Loucy (cell line): ENCODE measurements at regions not wholly inside any gene's neighbourhood (a gene's known extent, or its start where the extent isn't known, plus 50 kb on each side); places are given as distances from the start of the nearest gene placed in this dataset.

Source experiments
- H2AFZ ChIP-seq: fragments of 200-600 bp; sonication (generic); 2 replicates; pipeline ENCODE4 v1.6.0; 2016; ENCODE audit warnings: antibody characterized with exemption, mild to moderate bottlenecking, low read length, moderate library complexity
- H3F3A ChIP-seq: fragments of 200-600 bp; 2 replicates; pipeline ENCODE4 v1.6.0; 2016; ENCODE audit warnings: antibody characterized with exemption, low read depth, mild to moderate bottlenecking
- H3K27me3 ChIP-seq: fragments of 200-600 bp; sonication (generic); 2 replicates; pipeline ENCODE4 v1.6.1; 2014; ENCODE audit warnings: low read length, mild to moderate bottlenecking; ENCODE audit not compliant: insufficient read depth, poor library complexity, severe bottlenecking
- H3K36me3 ChIP-seq: fragments of 200-600 bp; sonication (generic); 2 replicates; pipeline ENCODE4 v1.6.1; 2016; ENCODE audit warnings: low read length; ENCODE audit not compliant: insufficient read depth
- H3K4me1 ChIP-seq: fragments of 200-600 bp; sonication (generic); 2 replicates; pipeline ENCODE4 v1.5.1; 2014; ENCODE audit warnings: low read length, mild to moderate bottlenecking; ENCODE audit not compliant: insufficient read depth, poor library complexity, severe bottlenecking
- H3K4me2 ChIP-seq: fragments of 200-600 bp; sonication (generic); 2 replicates; pipeline ENCODE4 v1.6.0; 2014; ENCODE audit warnings: antibody characterized with exemption, low read length, low read depth, mild to moderate bottlenecking; ENCODE audit not compliant: poor library complexity, severe bottlenecking
- H3K4me3 ChIP-seq: fragments of 200-600 bp; sonication (generic); 2 replicates; pipeline ENCODE4 v1.5.1; 2014; ENCODE audit warnings: low read length, mild to moderate bottlenecking, mixed read lengths; ENCODE audit not compliant: poor library complexity, severe bottlenecking
- H3K79me2 ChIP-seq: fragments of 200-600 bp; sonication (generic); 2 replicates; pipeline ENCODE4 v1.6.1; 2014; ENCODE audit warnings: low read length; ENCODE audit not compliant: insufficient read depth
- H3K9ac ChIP-seq: fragments of 200-600 bp; sonication (generic); 2 replicates; pipeline ENCODE4 v1.6.0; 2014; ENCODE audit warnings: mild to moderate bottlenecking, low read depth, low read length, moderate library complexity; ENCODE audit not compliant: poor library complexity, severe bottlenecking
- H3K9me2 ChIP-seq: fragments of 200-600 bp; sonication (generic); replicated peaks from 2 replicates; pipeline ENCODE4 v1.6.1; 2016; ENCODE audit warnings: low read depth, low read length, mixed read lengths
- H3K9me3 ChIP-seq: fragments of 200-600 bp; sonication (generic); 2 replicates; pipeline ENCODE4 v1.6.1; 2014; ENCODE audit warnings: mild to moderate bottlenecking, antibody characterized with exemption, low read length, low read depth; ENCODE audit not compliant: insufficient read depth
- H4K20me1 ChIP-seq: fragments of 200-600 bp; sonication (generic); 2 replicates; pipeline ENCODE4 v1.6.0; 2014; ENCODE audit warnings: antibody characterized with exemption, low read length, mild to moderate bottlenecking; ENCODE audit not compliant: insufficient read depth, poor library complexity, severe bottlenecking
- CTCF ChIP-seq: fragments of 200-600 bp; sonication (generic); conservative IDR thresholded peaks from 2 replicates; pipeline ENCODE4 v1.5.1; 2014; ENCODE audit warnings: mild to moderate bottlenecking, antibody characterized with exemption, low read length
- EZH2phosphoT487 ChIP-seq: fragments of 200-600 bp; IDR thresholded peaks from 2 replicates; pipeline ENCODE4 v1.6.1; 2018; ENCODE audit warnings: antibody characterized with exemption, mild to moderate bottlenecking, moderate library complexity, borderline replicate concordance

GRCh38 chr15:31237043-31237324 is 89.7 kb upstream of the KLF13 start:
- Histone ChIP-seq H3K4me1 (peaks cover 5% of the 10 kb centered on the region), H4K20me1 (no peaks in the 10 kb centered on the region), H2AFZ (no peak overlapping the region), H3F3A (no peaks in the 10 kb centered on the region), H3K4me2 (no peak overlapping the region), H3K9me2 (no peaks in the 10 kb centered on the region), H3K9ac (no peak overlapping the region), H3K27me3 (no peaks in the 10 kb centered on the region), H3K4me3 (no peak overlapping the region), H3K36me3 (no peaks in the 10 kb centered on the region), H3K79me2 (no peaks in the 10 kb centered on the region), H3K9me3 (no peaks in the 10 kb centered on the region)
- TF ChIP-seq CTCF (no peak), EZH2phosphoT487 (no peak)

- H3K4me1 ChIP-seq: peaks cover 7% of the 10 kb centered on the region
- H3K36me3 ChIP-seq: no peaks in the 10 kb centered on the region
- H3K9me2 ChIP-seq: no peaks in the 10 kb centered on the region
- H3K9ac ChIP-seq: no peak overlapping the region
- H4K20me1 ChIP-seq: no peaks in the 10 kb centered on the region
- TF ChIP-seq CTCF (no peak), EZH2phosphoT487 (no peak)
- H3K4me2 ChIP-seq: no peak overlapping the region
- H3K27me3 ChIP-seq: no peaks in the 10 kb centered on the region
- H2AFZ ChIP-seq: peak overlapping the region; percentile 38; the same call in 1 of the 2 replicates
- no peaks in the 10 kb centered on the region for H3K79me2 ChIP-seq
- H3F3A ChIP-seq: no peaks in the 10 kb centered on the region
- H3K4me3 ChIP-seq: no peak overlapping the region
- no peaks in the 10 kb centered on the region for H3K9me3 ChIP-seq
Measured at GRCh38 chr15:31238906-31239305, 87.7 kb upstream of the KLF13 start.

GRCh38 chr15:31239409-31239808 is 87.2 kb upstream of the KLF13 start:
- H3F3A ChIP-seq: no peaks in the 10 kb centered on the region
- H3K4me2 ChIP-seq: no peak overlapping the region
- H3K27me3 ChIP-seq: no peaks in the 10 kb centered on the region
- H3K4me1 ChIP-seq: peaks cover 7% of the 10 kb centered on the region
- no peak overlapping the region for H3K4me3 ChIP-seq
- no peaks in the 10 kb centered on the region for H3K9me3 ChIP-seq
- no peaks in the 10 kb centered on the region for H3K9me2 ChIP-seq
- H3K36me3 ChIP-seq: no peaks in the 10 kb centered on the region
- no peak overlapping the region for H3K9ac ChIP-seq
- H2AFZ ChIP-seq: peak overlapping the region; percentile 38; the same call in 1 of the 2 replicates
- H3K79me2 ChIP-seq: no peaks in the 10 kb centered on the region
- no peak for TF ChIP-seq CTCF
- TF ChIP-seq EZH2phosphoT487: no peak
- H4K20me1 ChIP-seq: no peaks in the 10 kb centered on the region
